RWPE2 (cell line): ENCODE measurements at regions not wholly inside any gene's neighbourhood (a gene's known extent, or its start where the extent isn't known, plus 50 kb on each side); places are given as distances from the start of the nearest gene placed in this dataset.

ENCODE experiments used
- ATAC-seq: fragments of 200-7000 bp; cut with Tn5 transposase; 3 replicates; pipeline ENCODE4 v1.9.1; 2021; ENCODE audit warnings: low read depth
- DNase-seq: peaks from one replicate; pipeline ENCODE4 v3.0.0-alpha.2; 2020; ENCODE audit warnings: low spot score
- H3K27ac ChIP-seq: fragments of 450-650 bp; 2 replicates; pipeline ENCODE4 v1.5.1; 2017; ENCODE audit warnings: mild to moderate bottlenecking; ENCODE audit not compliant: poor library complexity, severe bottlenecking
- H3K27me3 ChIP-seq: fragments of 250-450 bp; sonication (Bioruptor Pico); 2 replicates; pipeline ENCODE4 v1.5.1; 2021; ENCODE audit warnings: mild to moderate bottlenecking, moderate library complexity; ENCODE audit not compliant: insufficient read depth, poor library complexity, severe bottlenecking
- H3K36me3 ChIP-seq: fragments of 250-450 bp; sonication (Bioruptor Pico); 2 replicates; pipeline ENCODE4 v1.5.1; 2020; ENCODE audit warnings: low read depth, mild to moderate bottlenecking, moderate library complexity
- H3K4me1 ChIP-seq: fragments of 250-450 bp; sonication (Bioruptor Pico); 2 replicates; pipeline ENCODE4 v1.5.1; 2021; ENCODE audit warnings: mild to moderate bottlenecking, moderate library complexity; ENCODE audit not compliant: insufficient read depth, poor library complexity, severe bottlenecking
- H3K4me3 ChIP-seq: fragments of 250-450 bp; sonication (Bioruptor Pico); 2 replicates; pipeline ENCODE4 v1.5.1; 2021; ENCODE audit warnings: mild to moderate bottlenecking, moderate library complexity; ENCODE audit not compliant: severe bottlenecking
- H3K9me3 ChIP-seq: fragments of 250-450 bp; sonication (Bioruptor Pico); 2 replicates; pipeline ENCODE4 v1.5.1; 2021; ENCODE audit warnings: mild to moderate bottlenecking, moderate library complexity; ENCODE audit not compliant: severe bottlenecking
- CTCF ChIP-seq: fragments of 450-650 bp; IDR thresholded peaks from one replicate; pipeline ENCODE4 v1.5.1; 2017; ENCODE audit warnings: mild to moderate bottlenecking, moderate library complexity; ENCODE audit not compliant: poor library complexity, severe bottlenecking

- H3K4me1 ChIP-seq, result no peaks in the 10 kb centered on the region
- ATAC-seq (no peak), DNase-seq (no peak)
- H3K27ac ChIP-seq, result no peak overlapping the region
- H3K36me3 ChIP-seq, result no peaks in the 10 kb centered on the region
- no peak overlapping the region for H3K4me3 ChIP-seq
- peaks cover 5% of the 10 kb centered on the region for H3K9me3 ChIP-seq
- no peak for TF ChIP-seq CTCF
- no peaks in the 10 kb centered on the region for H3K27me3 ChIP-seq
Measured at GRCh38 chr18:37953876-37954275, 388.3 kb upstream of the CELF4 start.

GRCh38 chr18:37948471-37948870 lies 382.9 kb upstream of the CELF4 start:
- Histone ChIP-seq H3K4me1 (no peaks in the 10 kb centered on the region), H3K4me3 (no peak overlapping the region), H3K27me3 (no peaks in the 10 kb centered on the region), H3K9me3 (peaks cover 5% of the 10 kb centered on the region), H3K36me3 (no peaks in the 10 kb centered on the region), H3K27ac (no peak overlapping the region)
- TF ChIP-seq CTCF, result no peak
- DNase-seq (no peak), ATAC-seq (no peak)

- no peak for TF ChIP-seq CTCF
- no peak for ATAC-seq
- H3K9me3 ChIP-seq, result no peaks in the 10 kb centered on the region
Measured at GRCh38 chr18:37946324-37946723, 380.7 kb upstream of the CELF4 start.

GRCh38 chr18:37944700-37945270 lies 379.2 kb upstream of the CELF4 start:
- H3K27ac ChIP-seq, result no peak overlapping the region
- DNase-seq (no peak), ATAC-seq (no peak)
- no peaks in the 10 kb centered on the region for H3K9me3 ChIP-seq
- no peak overlapping the region for H3K4me3 ChIP-seq
- no peak for TF ChIP-seq CTCF
- no peaks in the 10 kb centered on the region for H3K36me3 ChIP-seq
- H3K27me3 ChIP-seq, result no peaks in the 10 kb centered on the region
- H3K4me1 ChIP-seq, result no peaks in the 10 kb centered on the region

More at GRCh38 chr18:37946324-37946723, 380.7 kb upstream of the CELF4 start:
- no peak overlapping the region for H3K4me3 ChIP-seq
- H3K27me3 ChIP-seq, result no peaks in the 10 kb centered on the region
- no peak for DNase-seq
- H3K27ac ChIP-seq, result no peak overlapping the region
- no peaks in the 10 kb centered on the region for H3K36me3 ChIP-seq
- H3K4me1 ChIP-seq, result no peaks in the 10 kb centered on the region

GRCh38 chr18:37937287-37937686 lies 371.7 kb upstream of the CELF4 start:
- Histone ChIP-seq H3K9me3 (no peaks in the 10 kb centered on the region), H3K27me3 (no peaks in the 10 kb centered on the region), H3K27ac (no peak overlapping the region), H3K36me3 (no peaks in the 10 kb centered on the region), H3K4me3 (no peak overlapping the region), H3K4me1 (no peaks in the 10 kb centered on the region)
- no peak for TF ChIP-seq CTCF
- DNase-seq (no peak), ATAC-seq (no peak)
